NOMO-1 treated with DMSO at 0.1 percent for 48 hours (cell line): ENCODE measurements at regions not wholly inside any gene's neighbourhood (a gene's known extent, or its start where the extent isn't known, plus 50 kb on each side); places are given as distances from the start of the nearest gene placed in this dataset.

Source experiments
- DNase-seq: peaks from one replicate; lab custom pipeline; 2025; ENCODE audit not compliant: unreplicated experiment; lab: John Stamatoyannopoulos, UW

DNA sequence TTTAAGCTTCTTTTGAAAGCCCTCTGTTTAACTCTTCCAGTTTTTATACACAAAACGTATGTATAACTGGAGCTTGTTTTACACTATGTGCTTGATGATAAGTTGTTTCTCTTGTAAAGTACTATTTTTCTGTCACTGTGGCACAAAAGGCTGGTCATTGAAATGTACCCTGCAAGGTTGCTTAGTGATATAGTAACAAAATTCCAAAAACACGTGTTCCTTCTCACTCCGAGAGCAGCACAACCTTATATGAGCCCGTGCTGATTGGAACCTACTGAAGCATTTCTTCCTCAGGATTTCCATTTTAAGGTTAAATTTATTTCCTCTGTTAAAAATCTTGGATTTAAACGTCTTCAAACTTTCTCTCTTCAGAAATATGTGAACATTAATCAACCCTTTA lies 772.9 kb upstream of the TENM3 start:
- DNase-seq = no peak

DNA sequence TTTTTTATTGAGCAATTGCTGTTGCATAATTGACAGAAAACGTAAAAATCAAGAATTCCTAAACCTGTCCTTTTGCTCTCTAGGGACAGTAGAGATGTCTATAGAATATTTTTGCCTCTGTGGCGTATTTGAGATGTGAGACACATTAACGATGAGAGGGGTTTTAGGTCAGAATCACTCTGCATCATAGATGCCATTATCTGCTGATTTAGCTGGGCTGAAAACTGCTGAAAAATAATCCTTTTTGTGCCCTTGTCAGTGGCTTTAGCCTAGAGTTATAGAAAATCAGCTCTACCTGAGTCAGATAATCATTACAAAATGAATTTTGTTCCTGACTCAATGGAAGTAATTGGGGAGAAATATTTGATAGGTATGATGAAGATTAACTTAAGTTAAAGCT lies 767.8 kb upstream of the TENM3 start:
- no peak for DNase-seq

DNA sequence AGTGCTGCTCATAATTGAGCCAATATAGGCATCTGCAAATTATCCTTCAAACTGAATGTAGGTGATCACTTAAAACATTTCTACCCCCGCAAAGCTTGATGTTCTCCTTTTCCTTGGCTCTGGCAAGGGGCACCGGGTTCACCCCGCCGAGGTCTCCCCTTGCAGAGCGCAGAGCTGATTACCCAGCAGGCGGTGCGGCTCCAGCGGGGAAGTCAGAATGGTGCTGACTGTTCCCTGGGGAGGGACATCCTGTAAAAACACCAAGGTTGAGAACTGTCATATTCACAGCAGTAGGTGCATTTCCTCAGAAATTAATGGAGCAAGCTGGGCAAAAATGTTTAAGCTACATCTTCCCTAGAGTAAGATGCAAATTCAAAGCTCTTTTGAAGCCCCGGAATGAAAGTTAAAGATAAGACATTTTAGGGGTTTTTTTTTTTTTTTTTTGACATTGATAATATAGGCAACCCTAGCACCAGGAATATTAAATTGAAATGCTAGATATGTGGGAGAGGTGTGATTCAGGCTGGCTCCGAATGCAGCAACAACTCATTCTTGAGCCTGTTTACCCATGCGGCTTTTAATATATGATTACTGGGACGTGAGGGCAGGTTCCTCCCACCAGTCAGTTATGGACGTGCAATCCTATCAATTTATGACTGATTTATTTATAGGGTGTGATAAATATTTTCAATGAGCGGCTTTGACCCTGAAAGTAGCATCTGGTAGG lies 767.3 kb upstream of the TENM3 start:
- DNase-seq = no peak

DNA sequence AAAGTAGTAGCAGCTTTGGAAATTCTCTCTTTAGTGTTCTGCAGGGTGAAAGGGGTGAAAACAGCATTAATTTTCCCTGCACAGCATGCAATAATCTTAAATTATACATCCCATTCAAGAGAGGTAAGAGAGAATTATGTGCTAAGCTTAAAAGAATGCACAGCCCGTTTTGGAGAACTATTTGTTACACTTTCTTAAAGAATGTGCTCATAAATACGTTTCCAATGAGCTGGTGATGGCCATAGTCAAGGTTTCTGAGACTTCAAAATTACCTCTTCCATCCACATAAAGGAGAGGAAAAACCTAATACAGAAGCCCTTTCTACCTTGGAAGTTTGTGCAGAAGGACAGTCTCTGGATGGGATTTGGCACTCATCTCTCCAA lies 766.7 kb upstream of the TENM3 start:
- DNase-seq = no peak

DNA sequence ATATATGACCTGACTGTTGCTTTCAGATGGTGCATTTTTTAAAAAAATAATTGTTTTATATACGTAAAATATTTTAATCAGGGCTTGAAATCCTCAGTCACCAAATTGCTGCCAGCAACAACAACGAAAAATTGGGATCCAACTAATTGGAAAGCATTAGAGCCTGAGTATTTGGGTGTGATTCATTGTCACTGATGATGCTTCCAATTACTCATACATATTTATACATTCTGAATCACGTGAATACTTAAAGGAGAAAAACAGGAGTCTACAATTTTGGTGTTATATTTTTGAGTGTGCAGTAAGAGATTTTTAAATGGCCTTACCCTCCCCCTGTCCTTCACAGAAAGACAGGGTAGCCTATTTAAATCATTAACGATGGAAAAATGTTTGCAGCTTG lies 765.6 kb upstream of the TENM3 start:
- no peak for DNase-seq

DNA sequence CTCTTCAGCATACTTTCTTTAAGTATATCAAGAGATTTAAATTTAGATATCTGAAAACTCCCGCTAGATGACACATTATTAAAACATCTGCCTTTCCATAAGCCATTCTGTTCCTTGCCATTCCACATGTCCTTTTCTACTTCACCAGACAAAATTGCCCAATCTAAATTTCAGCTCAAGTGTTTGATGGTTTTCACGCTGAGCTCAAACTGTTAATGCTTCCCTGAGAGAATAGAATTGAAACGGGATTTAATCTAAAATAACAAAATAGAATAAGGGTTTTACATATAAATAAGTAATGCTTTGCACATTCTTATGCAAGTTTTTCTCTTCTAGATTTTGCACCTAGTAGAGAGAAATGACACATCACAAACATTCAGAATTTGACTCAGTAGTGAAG lies 764.5 kb upstream of the TENM3 start:
- DNase-seq = no peak

DNA sequence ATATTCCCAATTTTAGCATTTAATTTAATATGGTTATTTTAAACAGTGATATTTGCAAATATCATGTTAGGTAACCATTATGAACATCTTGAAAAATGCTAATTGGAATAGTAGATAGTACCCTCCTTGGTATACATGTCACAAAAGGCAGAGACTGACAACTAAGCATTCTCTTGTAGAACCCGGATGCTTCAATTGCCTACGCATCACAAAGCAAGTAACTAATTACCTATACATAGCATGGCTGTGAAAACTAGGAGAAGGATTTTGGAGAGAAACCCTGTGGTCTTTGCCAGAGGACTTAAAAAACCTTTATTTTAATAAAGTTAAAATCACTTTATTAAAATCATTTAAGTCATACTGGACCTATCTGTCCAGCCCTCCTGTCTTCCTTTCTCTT lies 764.1 kb upstream of the TENM3 start:
- DNase-seq = no peak

DNA sequence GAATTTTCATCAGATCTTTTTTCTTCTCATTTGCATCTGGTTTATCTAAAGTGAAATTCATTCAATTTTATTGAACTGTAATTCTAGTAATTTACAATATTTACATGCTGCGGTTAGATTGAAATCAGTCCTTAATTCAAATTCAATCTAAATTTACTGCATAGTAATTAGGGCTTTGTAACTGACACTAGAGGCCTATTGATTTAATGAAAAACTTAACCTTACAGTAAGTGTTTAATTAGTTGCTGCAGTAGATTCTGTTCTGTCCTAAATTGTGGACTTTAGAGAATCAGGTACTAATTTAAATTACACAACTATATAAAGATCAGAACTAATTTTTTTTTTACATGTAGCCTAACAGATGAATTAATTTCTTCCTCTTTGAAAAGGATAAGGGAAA lies 758.8 kb upstream of the TENM3 start:
- DNase-seq = no peak

DNA sequence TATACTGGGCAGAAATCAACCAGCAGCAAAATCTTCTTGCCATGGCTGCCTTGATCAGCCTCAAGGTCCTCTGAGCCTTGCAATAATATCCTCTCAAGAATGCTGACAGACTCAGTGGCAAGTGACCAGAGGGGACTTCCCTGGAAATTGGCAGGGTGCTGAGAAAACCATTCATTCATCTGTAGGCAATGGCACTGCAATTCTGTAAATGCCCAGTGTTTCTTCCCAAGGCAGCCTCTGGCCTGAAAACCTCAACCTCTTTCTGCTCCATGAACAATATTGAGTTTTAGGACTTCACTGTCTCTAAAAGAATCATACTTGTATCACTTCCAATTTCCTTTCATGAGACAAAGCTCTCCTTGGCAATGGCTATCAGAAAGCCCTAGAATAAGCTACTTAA lies 754.3 kb upstream of the TENM3 start:
- DNase-seq = no peak

DNA sequence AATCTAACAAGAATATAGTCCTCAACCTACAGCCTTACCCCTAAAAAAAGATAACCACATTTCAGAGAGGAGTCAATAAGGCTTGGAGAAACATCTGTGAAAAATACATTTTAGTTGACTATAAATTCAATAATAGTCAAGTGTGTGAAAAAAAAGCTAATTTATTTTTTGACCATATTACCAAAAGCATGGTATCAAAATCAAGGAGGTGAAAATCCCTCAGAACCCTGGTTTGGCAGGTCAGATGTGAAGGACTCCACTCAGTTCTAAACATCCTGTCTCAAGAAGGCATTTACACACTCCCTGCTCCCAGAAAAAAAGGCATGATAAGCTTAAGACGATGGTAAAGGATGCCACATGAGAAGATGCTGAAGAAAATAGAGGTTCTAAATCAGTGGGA lies 745.1 kb upstream of the TENM3 start:
- no peak for DNase-seq

DNA sequence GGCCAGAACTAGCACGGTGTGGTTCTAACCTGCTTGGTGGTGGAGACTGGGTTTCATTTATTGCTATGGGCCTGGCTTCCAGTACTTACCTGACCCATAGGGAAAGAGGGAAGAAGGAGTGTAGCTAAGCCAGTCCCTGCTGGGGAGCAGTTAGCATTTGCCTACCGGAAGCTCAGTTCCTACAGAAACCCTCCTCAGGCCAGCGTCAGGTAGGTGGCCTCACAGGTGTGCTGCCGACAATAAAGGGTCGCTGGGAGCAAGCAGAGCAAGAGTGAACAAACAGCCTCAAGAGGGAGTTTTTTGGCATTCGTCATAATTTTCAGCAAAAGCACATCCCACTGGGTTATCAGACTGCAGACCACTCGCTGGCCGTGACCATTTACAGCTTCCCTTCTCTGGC lies 740.6 kb upstream of the TENM3 start:
- no peak for DNase-seq

DNA sequence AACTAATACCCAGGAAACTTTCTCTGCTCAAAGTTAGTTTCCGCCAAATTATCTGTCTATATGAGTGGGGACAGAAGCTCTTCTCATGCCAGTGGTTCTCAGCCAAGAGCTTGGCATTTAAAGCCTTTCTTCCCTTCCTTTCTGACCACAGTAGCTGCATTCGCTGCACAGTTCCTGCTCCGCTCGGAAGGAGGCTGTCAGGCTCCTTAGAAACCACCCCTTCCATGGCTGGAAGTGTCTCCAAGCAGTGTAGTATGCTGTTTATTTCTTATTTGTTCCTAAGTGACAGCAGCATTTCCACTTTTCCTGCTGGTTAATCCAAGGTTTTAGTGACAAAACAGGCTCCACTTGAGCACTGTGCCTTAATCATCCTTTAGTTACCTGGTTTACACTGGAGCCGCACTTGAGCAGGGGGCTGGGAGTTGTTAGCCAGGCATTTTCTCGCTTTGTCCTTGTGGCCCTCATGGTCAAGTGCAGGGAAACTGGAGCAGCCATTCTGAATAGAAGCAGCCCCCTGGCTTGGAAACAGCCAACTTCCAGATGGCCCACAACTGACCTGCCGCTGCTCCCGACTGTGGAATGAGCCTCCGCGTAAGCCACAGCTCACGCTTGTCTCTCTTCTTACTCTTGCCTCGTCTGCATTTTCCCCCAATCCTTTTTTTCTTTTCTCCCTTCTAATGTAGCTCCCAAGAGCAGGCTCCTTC lies 739.4 kb upstream of the TENM3 start:
- no peak for DNase-seq

DNA sequence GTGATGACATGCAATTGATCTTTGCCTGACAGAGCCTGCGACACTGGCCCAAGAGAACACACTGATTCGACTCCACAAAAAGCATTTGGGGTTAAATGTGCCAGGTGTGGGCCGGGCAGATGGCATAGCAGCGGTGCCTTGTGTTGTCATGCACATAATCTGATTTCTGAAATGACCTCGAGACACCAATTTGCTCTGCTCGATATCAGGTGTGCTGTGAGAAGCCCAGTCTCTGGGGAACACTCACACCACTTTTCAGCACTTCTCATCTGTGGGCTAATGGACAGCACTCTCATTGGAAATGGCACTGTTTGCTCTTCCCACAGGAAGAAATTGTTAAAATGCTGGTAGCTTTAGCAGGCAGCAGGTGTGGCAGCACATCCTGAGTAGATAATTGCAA lies 738.3 kb upstream of the TENM3 start:
- DNase-seq = no peak

DNA sequence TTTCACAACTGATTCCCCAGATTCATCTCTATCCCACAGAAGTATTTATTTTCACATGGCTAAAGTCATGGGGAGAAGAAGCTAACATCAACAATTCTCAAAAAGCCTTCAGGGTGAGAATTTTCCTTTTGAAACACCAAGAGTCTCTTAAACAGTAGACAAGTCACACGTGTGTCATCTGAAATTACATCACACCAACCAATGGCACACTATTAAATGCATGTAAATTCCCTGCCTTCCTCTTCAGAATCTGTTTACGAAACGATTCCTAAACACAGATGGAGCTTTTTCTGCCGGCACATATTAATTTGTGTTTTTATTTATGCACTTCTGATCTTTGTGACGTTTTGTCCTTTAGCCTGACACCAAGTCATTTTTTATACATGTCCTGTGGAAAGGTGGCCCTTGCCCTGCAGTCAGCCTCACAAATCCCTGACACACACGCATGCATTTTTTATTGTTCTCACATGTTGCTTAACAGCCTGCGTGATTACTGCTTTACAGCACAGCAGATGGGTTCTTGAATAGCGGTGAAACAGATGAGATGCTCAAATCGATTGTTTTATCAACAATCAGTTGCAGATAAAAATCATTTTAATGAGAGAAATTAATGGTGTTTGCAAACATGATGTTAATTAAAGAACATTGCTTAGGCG lies 735.9 kb upstream of the TENM3 start:
- no peak for DNase-seq

DNA sequence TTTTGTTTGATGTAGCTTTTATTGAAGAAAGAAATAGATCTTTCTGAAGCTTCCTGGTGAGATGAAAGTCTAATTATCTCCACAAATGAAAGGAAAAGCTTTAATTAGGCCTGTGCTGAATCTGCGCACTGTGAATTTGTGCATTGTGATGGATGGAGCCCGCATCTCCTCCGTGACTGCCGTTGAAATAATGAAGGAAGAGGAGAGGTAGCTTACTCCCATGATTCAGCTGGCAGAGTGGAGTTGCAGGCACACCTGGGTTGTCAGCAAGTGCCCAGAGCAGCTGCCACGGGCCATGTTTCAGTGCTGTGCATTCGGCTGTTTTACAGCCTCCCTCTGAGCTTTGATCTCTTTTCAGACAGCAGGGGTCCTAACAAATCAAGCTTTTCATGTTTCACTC lies 735.3 kb upstream of the TENM3 start:
- DNase-seq = no peak

DNA sequence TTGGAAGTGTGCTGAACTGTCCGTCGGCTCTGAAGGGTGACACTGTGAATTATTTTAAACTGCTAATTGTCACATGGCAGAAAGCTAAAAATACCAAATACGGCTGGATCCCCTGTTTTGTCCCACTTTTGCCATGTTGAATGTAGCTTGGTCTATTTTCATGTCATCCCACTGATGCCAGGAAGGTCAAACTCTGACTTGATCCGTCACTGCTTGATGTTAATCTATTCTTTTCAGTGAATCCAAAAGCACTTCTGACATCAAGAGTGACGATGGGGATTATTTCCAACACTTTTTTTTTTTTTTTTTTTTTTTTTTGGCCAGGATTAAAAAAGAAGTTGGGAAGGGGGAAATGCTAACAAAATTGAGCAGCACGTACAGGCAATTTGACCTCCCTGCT lies 734.6 kb upstream of the TENM3 start:
- DNase-seq = no peak

DNA sequence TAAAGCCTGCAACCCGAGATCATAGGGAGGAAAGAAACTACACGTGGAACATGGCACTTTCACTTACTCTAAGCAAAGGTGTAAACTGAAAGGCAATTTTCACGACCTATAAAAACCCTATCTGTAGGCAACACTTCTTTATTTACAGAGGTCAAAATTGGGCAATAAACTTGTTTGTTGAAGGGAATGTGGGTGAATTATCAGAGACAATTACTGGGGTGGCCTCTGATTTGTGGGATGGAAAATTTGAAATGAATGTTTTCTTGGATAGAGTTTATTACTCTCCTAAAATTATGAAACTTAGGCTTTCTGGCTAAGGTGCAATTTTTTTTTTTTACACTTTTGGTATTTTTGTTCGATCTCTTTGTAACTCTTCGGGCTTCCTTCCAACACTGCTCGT lies 734.1 kb upstream of the TENM3 start:
- DNase-seq = no peak

DNA sequence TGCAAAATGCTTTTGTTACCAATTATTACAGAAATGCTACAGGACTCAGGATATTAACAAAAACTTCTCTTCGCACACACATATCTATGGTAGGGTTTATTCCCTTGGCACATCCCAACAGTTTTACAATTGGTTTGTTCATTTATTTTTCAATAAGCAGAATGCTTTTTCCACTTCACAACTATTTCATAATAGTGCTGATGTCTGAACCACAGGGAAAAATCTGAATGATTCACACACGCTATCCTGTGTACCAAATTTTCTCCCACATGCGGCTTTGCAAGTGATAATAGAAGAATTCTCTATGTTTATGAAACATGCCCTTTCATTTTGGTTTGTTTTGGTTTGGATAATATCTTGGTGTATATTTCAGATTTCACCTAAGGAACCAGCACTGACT lies 725.7 kb upstream of the TENM3 start:
- no peak for DNase-seq

DNA sequence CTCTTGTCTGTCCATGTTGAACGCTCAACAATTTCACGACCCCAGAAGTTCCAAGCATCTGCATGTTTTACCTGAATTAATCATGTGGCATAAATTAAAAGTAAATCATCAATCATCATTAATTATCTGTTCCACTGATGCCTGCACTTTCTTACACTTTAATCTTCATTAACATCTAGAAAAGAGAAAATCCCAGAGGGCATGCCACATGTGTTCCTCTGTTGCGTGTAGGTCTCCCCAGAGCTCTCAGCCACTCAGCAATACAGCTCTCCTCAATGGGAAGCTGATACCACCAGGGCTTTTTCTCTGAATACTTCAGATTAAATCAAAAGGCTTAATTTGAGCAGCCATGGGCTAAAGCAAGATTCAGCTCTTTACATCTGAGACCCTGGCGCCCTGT lies 722.4 kb upstream of the TENM3 start:
- no peak for DNase-seq

DNA sequence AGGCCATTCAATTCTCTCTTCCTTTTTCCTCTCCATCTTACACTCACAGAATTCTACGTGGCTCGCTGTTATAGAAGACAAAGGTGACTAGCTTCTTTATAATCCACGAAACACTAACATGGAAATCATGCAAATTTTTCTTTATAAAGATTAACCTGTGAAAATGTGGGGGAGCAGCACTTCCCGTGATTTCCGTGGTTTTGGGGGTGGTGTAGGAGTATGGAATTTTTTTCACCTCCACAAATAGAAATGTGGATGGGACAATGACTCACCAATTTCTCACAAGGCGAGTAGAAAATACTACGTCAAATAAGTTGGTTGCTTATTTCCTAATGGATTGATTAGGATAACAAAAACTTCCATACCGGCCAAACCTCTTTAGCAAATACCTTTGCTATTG lies 719.2 kb upstream of the TENM3 start:
- no peak for DNase-seq

DNA sequence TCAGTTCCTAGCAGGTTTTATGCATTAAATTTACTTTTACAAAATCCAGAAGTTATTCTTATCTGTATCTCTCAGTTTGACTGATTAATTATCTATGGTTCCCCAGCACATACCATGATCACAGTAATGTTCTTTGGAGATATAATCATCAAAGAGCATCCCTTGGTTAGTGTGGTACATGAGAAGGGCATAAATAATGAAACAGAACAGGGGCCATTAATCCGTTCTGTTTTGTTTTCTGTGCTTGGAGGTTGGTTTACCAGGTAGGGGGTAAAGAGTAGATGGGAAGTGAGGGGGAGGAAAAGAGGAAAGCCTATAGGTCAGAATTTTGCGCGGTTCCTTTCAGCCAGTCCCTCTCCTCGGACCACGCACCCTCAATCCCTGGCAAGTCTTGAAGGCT lies 718.7 kb upstream of the TENM3 start:
- no peak for DNase-seq

DNA sequence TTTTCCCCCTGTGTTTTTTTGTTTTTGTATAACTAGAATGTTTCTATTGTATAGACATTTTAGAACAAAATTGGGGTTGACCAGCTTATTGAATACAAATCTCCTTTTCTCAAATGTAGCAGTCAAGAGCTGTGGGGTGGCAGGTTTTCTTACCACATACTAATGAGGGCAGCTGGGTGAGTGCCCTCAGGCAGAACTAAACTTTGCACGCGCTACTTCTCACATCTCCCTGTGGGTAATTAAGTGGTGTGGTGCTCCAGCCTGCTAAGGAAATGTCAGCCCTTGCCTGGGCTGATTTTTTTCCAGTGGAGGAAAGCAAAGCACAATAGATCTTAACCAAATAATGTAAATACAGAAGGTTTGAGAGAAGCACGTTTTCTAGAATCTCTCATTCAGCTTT lies 717.6 kb upstream of the TENM3 start:
- no peak for DNase-seq
